Natural killer cell (primary cell): ENCODE measurements at regions not wholly inside any gene's neighbourhood (a gene's known extent, or its start where the extent isn't known, plus 50 kb on each side); places are given as distances from the start of the nearest gene placed in this dataset.

Experiments
- ATAC-seq, 3 donors: fragments of 150-1000 bp in 2 of 3; fragments of 200-7000 bp in 1 of 3; cut with Tn5 transposase; 1 replicate in 1 of 3; 2 replicates in 2 of 3; pipeline ENCODE4 v1.10.0; 2021; ENCODE audit warnings: mild to moderate bottlenecking in 2 of 3, moderate library complexity in 2 of 3
- DNase-seq, 2 donors: peaks; one replicate each; pipeline versions ENCODE4 v3.0.0 to v3.0.0-alpha.2; 2013 to 2021; ENCODE audit warnings: mixed read lengths in 1 of 2
- H3K27ac ChIP-seq: one replicate; pipeline ENCODE4 v1.5.1; 2013; ENCODE audit warnings: mild to moderate bottlenecking, low read length
- H3K27me3 ChIP-seq: one replicate; pipeline ENCODE4 v1.6.1; 2013; ENCODE audit warnings: low read length; ENCODE audit not compliant: control insufficient read depth, insufficient read depth
- H3K36me3 ChIP-seq: one replicate; pipeline ENCODE4 v1.6.1; 2013; ENCODE audit warnings: low read length; ENCODE audit not compliant: control insufficient read depth, insufficient read depth
- H3K4me1 ChIP-seq: one replicate; pipeline ENCODE4 v1.6.1; 2013; ENCODE audit warnings: low read length; ENCODE audit not compliant: control insufficient read depth, insufficient read depth
- H3K4me3 ChIP-seq: one replicate; pipeline ENCODE4 v1.5.1; 2013; ENCODE audit warnings: low read length
- H3K9me3 ChIP-seq: one replicate; pipeline ENCODE4 v1.6.1; 2013; ENCODE audit warnings: low read length; ENCODE audit not compliant: control insufficient read depth, insufficient read depth
- H3K27ac Mint-ChIP-seq, 2 donors: one replicate each; pipeline ENCODE4 v1.8.0; 2022; ENCODE audit warnings: mild to moderate bottlenecking in 2 of 2, mixed read lengths in 2 of 2, moderate library complexity in 1 of 2
- H3K27me3 Mint-ChIP-seq, 2 donors: one replicate each; pipeline ENCODE4 v1.8.0; 2022; ENCODE audit warnings: low read depth in 2 of 2, mixed read lengths in 2 of 2
- H3K36me3 Mint-ChIP-seq: one replicate; pipeline ENCODE4 v1.8.0; 2022; ENCODE audit warnings: mixed read lengths
- H3K4me1 Mint-ChIP-seq, 2 donors: one replicate each; pipeline ENCODE4 v1.8.0; 2022; ENCODE audit warnings: mixed read lengths in 2 of 2
- H3K4me3 Mint-ChIP-seq: one replicate; pipeline ENCODE4 v1.8.0; 2022; ENCODE audit warnings: mild to moderate bottlenecking, moderate library complexity, mixed read lengths
- H3K9me3 Mint-ChIP-seq, 2 donors: one replicate each; pipeline ENCODE4 v1.8.0; 2022; ENCODE audit warnings: mixed read lengths in 2 of 2
- WGBS: methylation state at CpG from one replicate; pipeline ENCODE4 v1.1.7; 2013; ENCODE audit warnings: missing lambda C conversion rate; ENCODE audit not compliant: insufficient coverage; 5-methylcytosine and 5-hydroxymethylcytosine counted together
- intact Hi-C: fragments of 100-400 bp; cut with micrococcal nuclease; formaldehyde crosslinking; loops from one replicate; pipeline ENCODE4 v1.14.2; 2022
- TF ChIP-seq, protein P1 (sequence below): fragments of 200-600 bp; IDR thresholded peaks from one replicate; pipeline ENCODE4 v1.8.0; 2022; ENCODE audit warnings: antibody characterized with exemption

DNA sequence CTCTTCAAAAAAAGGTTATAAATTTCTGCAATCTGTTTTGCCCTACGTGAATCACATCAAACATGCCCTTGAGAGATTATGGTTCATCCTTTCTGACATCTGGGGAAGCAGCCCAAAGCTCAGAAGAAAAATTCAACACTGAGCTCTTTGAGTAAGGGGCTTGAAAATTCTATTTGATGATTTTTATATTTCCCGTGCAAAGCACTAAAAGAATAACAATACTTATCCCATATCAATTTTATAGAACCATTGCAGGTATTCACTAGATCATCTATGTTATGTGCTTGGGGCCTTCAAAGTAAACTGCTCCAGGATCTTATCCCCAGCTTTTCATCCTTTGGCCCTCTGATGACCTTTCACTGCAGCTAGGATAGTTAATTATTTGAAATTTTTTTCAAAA lies 966.9 kb upstream of the CNTN5 start:
- Mint-ChIP-seq H3K27me3 (no peaks in the 10 kb centered on the region), H3K27ac (no peak overlapping the region), H3K4me3 (no peak overlapping the region), H3K36me3 (no peaks in the 10 kb centered on the region), H3K9me3 (peaks cover 0 to 10% of the 10 kb centered on the region in 2 donors), H3K4me1 (no peaks in the 10 kb centered on the region)
- no peaks in the 10 kb centered on the region for H3K4me1 ChIP-seq
- intact Hi-C loops: no loop called here
- DNase-seq (no peak), ATAC-seq (no peak)
- 73% methylated on average over 1 of the region's 2 CpGs for whole genome bisulfite sequencing
- H3K9me3 ChIP-seq: no peaks in the 10 kb centered on the region
- H3K27me3 ChIP-seq: no peaks in the 10 kb centered on the region
- no peaks in the 10 kb centered on the region for H3K36me3 ChIP-seq
- no peak overlapping the region for H3K27ac ChIP-seq
- H3K4me3 ChIP-seq: no peak overlapping the region
- TF ChIP-seq, protein P1, sequence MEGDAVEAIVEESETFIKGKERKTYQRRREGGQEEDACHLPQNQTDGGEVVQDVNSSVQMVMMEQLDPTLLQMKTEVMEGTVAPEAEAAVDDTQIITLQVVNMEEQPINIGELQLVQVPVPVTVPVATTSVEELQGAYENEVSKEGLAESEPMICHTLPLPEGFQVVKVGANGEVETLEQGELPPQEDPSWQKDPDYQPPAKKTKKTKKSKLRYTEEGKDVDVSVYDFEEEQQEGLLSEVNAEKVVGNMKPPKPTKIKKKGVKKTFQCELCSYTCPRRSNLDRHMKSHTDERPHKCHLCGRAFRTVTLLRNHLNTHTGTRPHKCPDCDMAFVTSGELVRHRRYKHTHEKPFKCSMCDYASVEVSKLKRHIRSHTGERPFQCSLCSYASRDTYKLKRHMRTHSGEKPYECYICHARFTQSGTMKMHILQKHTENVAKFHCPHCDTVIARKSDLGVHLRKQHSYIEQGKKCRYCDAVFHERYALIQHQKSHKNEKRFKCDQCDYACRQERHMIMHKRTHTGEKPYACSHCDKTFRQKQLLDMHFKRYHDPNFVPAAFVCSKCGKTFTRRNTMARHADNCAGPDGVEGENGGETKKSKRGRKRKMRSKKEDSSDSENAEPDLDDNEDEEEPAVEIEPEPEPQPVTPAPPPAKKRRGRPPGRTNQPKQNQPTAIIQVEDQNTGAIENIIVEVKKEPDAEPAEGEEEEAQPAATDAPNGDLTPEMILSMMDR: no peak

DNA sequence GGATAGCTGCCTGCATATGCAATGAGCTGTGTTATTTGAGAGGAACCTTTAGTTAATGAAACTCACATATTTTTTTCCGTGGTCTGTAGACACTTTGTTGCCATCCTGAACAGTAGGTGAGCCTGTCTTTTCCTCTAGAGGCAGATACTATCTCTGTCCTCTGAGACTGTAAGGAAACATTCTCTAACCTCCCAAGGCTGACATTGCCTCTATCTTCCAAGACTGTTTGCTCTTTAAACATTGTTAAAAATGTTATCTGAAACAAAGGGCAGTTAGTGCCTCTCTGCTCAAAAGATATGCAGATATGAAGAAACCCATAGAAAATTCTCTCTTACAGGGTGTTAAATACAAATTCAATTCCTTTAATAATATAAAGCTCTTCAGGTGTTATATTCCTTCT lies 963.8 kb upstream of the CNTN5 start:
- H3K27me3 Mint-ChIP-seq: no peaks in the 10 kb centered on the region
- no peaks in the 10 kb centered on the region for H3K36me3 ChIP-seq
- H3K4me1 Mint-ChIP-seq: no peaks in the 10 kb centered on the region
- H3K4me3 ChIP-seq: no peak overlapping the region
- TF ChIP-seq, protein P1: no peak
- no peak overlapping the region for H3K27ac ChIP-seq
- ATAC-seq (no peak), DNase-seq (no peak)
- no peaks in the 10 kb centered on the region for H3K4me1 ChIP-seq
- no peaks in the 10 kb centered on the region for H3K27me3 ChIP-seq
- peaks cover 2 to 3% of the 10 kb centered on the region in 2 donors for H3K9me3 Mint-ChIP-seq
- no peaks in the 10 kb centered on the region for H3K9me3 ChIP-seq
- WGBS: 59% methylated on average over 1 of the region's 1 CpG
- no peak overlapping the region for H3K27ac Mint-ChIP-seq
- no peak overlapping the region for H3K4me3 Mint-ChIP-seq
- H3K36me3 Mint-ChIP-seq: no peaks in the 10 kb centered on the region
- intact Hi-C loops: no loop called here

DNA sequence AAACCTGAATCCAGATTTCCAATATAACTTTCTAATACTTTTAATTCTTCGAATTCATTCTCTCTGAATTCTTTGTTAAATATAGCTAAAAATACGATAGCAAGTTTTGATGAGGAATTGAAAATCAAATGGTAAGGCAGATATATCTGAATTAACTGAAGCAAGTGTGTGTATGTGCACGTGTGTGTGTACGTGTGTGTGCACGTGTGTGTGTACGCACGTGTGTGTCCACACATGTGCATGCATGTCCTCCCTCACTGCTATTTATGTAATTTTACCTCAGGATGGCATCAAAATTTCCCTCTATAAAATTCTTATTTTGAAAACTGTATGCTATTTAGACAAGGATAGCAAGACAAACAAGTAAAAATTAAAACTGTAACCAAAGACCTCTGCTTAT lies 961.3 kb upstream of the CNTN5 start:
- DNase-seq (no peak), ATAC-seq (no peak)
- peaks cover 6% of the 10 kb centered on the region for H3K36me3 Mint-ChIP-seq
- H3K4me3 Mint-ChIP-seq: no peak overlapping the region
- peaks cover 5 to 9% of the 10 kb centered on the region in 2 donors for H3K9me3 Mint-ChIP-seq
- no peaks in the 10 kb centered on the region for H3K36me3 ChIP-seq
- H3K27me3 ChIP-seq: no peaks in the 10 kb centered on the region
- no peaks in the 10 kb centered on the region for H3K27me3 Mint-ChIP-seq
- no peaks in the 10 kb centered on the region for H3K9me3 ChIP-seq
- H3K27ac Mint-ChIP-seq: no peak overlapping the region
- WGBS: 56% methylated on average over 3 of the region's 7 CpGs
- intact Hi-C loops: no loop called here
- no peaks in the 10 kb centered on the region for H3K4me1 Mint-ChIP-seq
- H3K4me3 ChIP-seq: no peak overlapping the region
- TF ChIP-seq, protein P1: no peak
- H3K27ac ChIP-seq: no peak overlapping the region
- H3K4me1 ChIP-seq: no peaks in the 10 kb centered on the region

DNA sequence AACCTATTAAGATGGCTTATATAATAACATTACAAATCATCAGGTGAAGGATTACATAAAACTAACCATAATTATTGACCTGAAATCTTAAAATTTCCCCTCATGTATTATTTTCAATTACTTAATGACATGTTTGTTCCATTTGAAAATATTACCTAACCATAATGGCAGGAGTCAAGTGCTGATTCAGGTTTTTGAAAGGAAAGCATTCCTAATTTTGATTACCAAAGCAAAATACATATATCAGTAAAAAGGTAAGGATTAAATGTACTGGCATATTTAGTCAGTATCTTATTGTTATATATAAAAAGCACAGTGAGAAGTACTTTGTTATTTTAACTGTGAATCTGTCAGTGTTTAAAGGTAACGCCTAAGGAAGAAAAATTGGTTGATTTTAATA lies 960.0 kb upstream of the CNTN5 start:
- intact Hi-C loops: no loop called here
- ATAC-seq (no peak), DNase-seq (no peak)
- Mint-ChIP-seq H3K4me1 (no peaks in the 10 kb centered on the region), H3K36me3 (peaks cover 6% of the 10 kb centered on the region), H3K27ac (no peak overlapping the region), H3K9me3 (peaks cover 5 to 9% of the 10 kb centered on the region in 2 donors), H3K27me3 (no peaks in the 10 kb centered on the region), H3K4me3 (no peak overlapping the region)
- H3K27me3 ChIP-seq: no peaks in the 10 kb centered on the region
- H3K4me3 ChIP-seq: no peak overlapping the region
- H3K36me3 ChIP-seq: no peaks in the 10 kb centered on the region
- H3K27ac ChIP-seq: no peak overlapping the region
- TF ChIP-seq, protein P1: no peak
- H3K4me1 ChIP-seq: no peaks in the 10 kb centered on the region
- H3K9me3 ChIP-seq: peaks cover 2% of the 10 kb centered on the region
- WGBS: no CpG with 5 or more reads among the region's 1 CpG
